ENCODE measurements at regions not wholly inside any gene's neighbourhood (a gene's known extent, or its start where the extent isn't known, plus 50 kb on each side); places are given as distances from the start of the nearest gene placed in this dataset.

GRCh38 chr2:215611609-215612386, 175.9 kb upstream of the FN1 start:
- Histone ChIP-seq H3K4me3 (ENCODE audit: low read length) (no peak overlapping the region), H3K9ac (ENCODE audit: low read length) (no peak overlapping the region), H3K27me3 (replicated peaks; ENCODE audit: control insufficient read depth, insufficient read depth, low read length) (no peaks in the 10 kb centered on the region), H3K9me3 (ENCODE audit: control insufficient read depth, low read length) (no peaks in the 10 kb centered on the region), H3K36me3 (ENCODE audit: control insufficient read depth, insufficient read depth, low read length, severe bottlenecking) (no peaks in the 10 kb centered on the region), H3K4me1 (ENCODE audit: control insufficient read depth, insufficient read depth, low read length) (peaks cover 18% of the 10 kb centered on the region)
- DNase-seq (ENCODE audit: low read depth): no peak

GRCh38 chr2:215609089-215610032, 173.5 kb upstream of the FN1 start:
- H3K9ac ChIP-seq (ENCODE audit: low read length): no peak overlapping the region
- H3K4me1 ChIP-seq (ENCODE audit: control insufficient read depth, insufficient read depth, low read length): peaks cover 18% of the 10 kb centered on the region
- DNase-seq (ENCODE audit: low read depth): peak; percentile 58
- H3K36me3 ChIP-seq (ENCODE audit: control insufficient read depth, insufficient read depth, low read length, severe bottlenecking): no peaks in the 10 kb centered on the region
- no peaks in the 10 kb centered on the region for H3K9me3 ChIP-seq (ENCODE audit: control insufficient read depth, low read length)
- H3K27me3 ChIP-seq (replicated peaks; ENCODE audit: control insufficient read depth, insufficient read depth, low read length): no peaks in the 10 kb centered on the region
- no peak overlapping the region for H3K4me3 ChIP-seq (ENCODE audit: low read length)

- H3K4me1 ChIP-seq (ENCODE audit: control insufficient read depth, insufficient read depth, low read length): peaks cover 11% of the 10 kb centered on the region
- H3K9ac ChIP-seq (ENCODE audit: low read length): peak overlapping the region; percentile 2
- no peaks in the 10 kb centered on the region for H3K27me3 ChIP-seq (replicated peaks; ENCODE audit: control insufficient read depth, insufficient read depth, low read length)
- no peaks in the 10 kb centered on the region for H3K36me3 ChIP-seq (ENCODE audit: control insufficient read depth, insufficient read depth, low read length, severe bottlenecking)
- DNase-seq (ENCODE audit: low read depth): peak; percentile 71
- no peaks in the 10 kb centered on the region for H3K9me3 ChIP-seq (ENCODE audit: control insufficient read depth, low read length)
- no peak overlapping the region for H3K4me3 ChIP-seq (ENCODE audit: low read length)
Observed at GRCh38 chr2:215607766-215608165, 171.9 kb upstream of the FN1 start.

GRCh38 chr2:215606219-215606618, 170.4 kb upstream of the FN1 start:
- Histone ChIP-seq H3K9ac (ENCODE audit: low read length) (no peak overlapping the region), H3K4me1 (ENCODE audit: control insufficient read depth, insufficient read depth, low read length) (peaks cover 21% of the 10 kb centered on the region), H3K9me3 (ENCODE audit: control insufficient read depth, low read length) (no peaks in the 10 kb centered on the region), H3K27me3 (replicated peaks; ENCODE audit: control insufficient read depth, insufficient read depth, low read length) (no peaks in the 10 kb centered on the region), H3K4me3 (ENCODE audit: low read length) (no peak overlapping the region), H3K36me3 (ENCODE audit: control insufficient read depth, insufficient read depth, low read length, severe bottlenecking) (no peaks in the 10 kb centered on the region)
- no peak for DNase-seq (ENCODE audit: low read depth)

- Histone ChIP-seq H3K9ac (ENCODE audit: low read length) (no peak overlapping the region), H3K9me3 (ENCODE audit: control insufficient read depth, low read length) (no peaks in the 10 kb centered on the region), H3K36me3 (ENCODE audit: control insufficient read depth, insufficient read depth, low read length, severe bottlenecking) (no peaks in the 10 kb centered on the region), H3K4me1 (ENCODE audit: control insufficient read depth, insufficient read depth, low read length) (peaks cover 21% of the 10 kb centered on the region), H3K27me3 (replicated peaks; ENCODE audit: control insufficient read depth, insufficient read depth, low read length) (no peaks in the 10 kb centered on the region), H3K4me3 (ENCODE audit: low read length) (no peak overlapping the region)
- no peak for DNase-seq (ENCODE audit: low read depth)
Observed at GRCh38 chr2:215605214-215605613, 169.3 kb upstream of the FN1 start.

- no peak for DNase-seq (ENCODE audit: low read depth)
- Histone ChIP-seq H3K4me3 (ENCODE audit: low read length) (no peak overlapping the region), H3K36me3 (ENCODE audit: control insufficient read depth, insufficient read depth, low read length, severe bottlenecking) (no peaks in the 10 kb centered on the region), H3K4me1 (ENCODE audit: control insufficient read depth, insufficient read depth, low read length) (peaks cover 21% of the 10 kb centered on the region), H3K9me3 (ENCODE audit: control insufficient read depth, low read length) (no peaks in the 10 kb centered on the region), H3K27me3 (replicated peaks; ENCODE audit: control insufficient read depth, insufficient read depth, low read length) (no peaks in the 10 kb centered on the region), H3K9ac (ENCODE audit: low read length) (no peak overlapping the region)
Observed at GRCh38 chr2:215604606-215605005, 168.7 kb upstream of the FN1 start.

- Histone ChIP-seq H3K9ac (ENCODE audit: low read length) (no peak overlapping the region), H3K27me3 (replicated peaks; ENCODE audit: control insufficient read depth, insufficient read depth, low read length) (no peaks in the 10 kb centered on the region), H3K9me3 (ENCODE audit: control insufficient read depth, low read length) (no peaks in the 10 kb centered on the region), H3K36me3 (ENCODE audit: control insufficient read depth, insufficient read depth, low read length, severe bottlenecking) (no peaks in the 10 kb centered on the region), H3K4me3 (ENCODE audit: low read length) (no peak overlapping the region), H3K4me1 (ENCODE audit: control insufficient read depth, insufficient read depth, low read length) (peaks cover 29% of the 10 kb centered on the region)
- no peak for DNase-seq (ENCODE audit: low read depth)
Observed at GRCh38 chr2:215603440-215603839, 167.6 kb upstream of the FN1 start.

- no peak overlapping the region for H3K9ac ChIP-seq (ENCODE audit: low read length)
- peaks cover 32% of the 10 kb centered on the region for H3K4me1 ChIP-seq (ENCODE audit: control insufficient read depth, insufficient read depth, low read length)
- no peaks in the 10 kb centered on the region for H3K27me3 ChIP-seq (replicated peaks; ENCODE audit: control insufficient read depth, insufficient read depth, low read length)
- DNase-seq (ENCODE audit: low read depth): no peak
- H3K9me3 ChIP-seq (ENCODE audit: control insufficient read depth, low read length): no peaks in the 10 kb centered on the region
- H3K36me3 ChIP-seq (ENCODE audit: control insufficient read depth, insufficient read depth, low read length, severe bottlenecking): no peaks in the 10 kb centered on the region
- no peak overlapping the region for H3K4me3 ChIP-seq (ENCODE audit: low read length)
Observed at GRCh38 chr2:215602997-215603396, 167.1 kb upstream of the FN1 start.

- H3K4me3 ChIP-seq (ENCODE audit: low read length): no peak overlapping the region
- no peaks in the 10 kb centered on the region for H3K27me3 ChIP-seq (replicated peaks; ENCODE audit: control insufficient read depth, insufficient read depth, low read length)
- peaks cover 26% of the 10 kb centered on the region for H3K4me1 ChIP-seq (ENCODE audit: control insufficient read depth, insufficient read depth, low read length)
- no peak for DNase-seq (ENCODE audit: low read depth)
- no peaks in the 10 kb centered on the region for H3K9me3 ChIP-seq (ENCODE audit: control insufficient read depth, low read length)
- peak overlapping the region; percentile 25 for H3K9ac ChIP-seq (ENCODE audit: low read length)
- no peaks in the 10 kb centered on the region for H3K36me3 ChIP-seq (ENCODE audit: control insufficient read depth, insufficient read depth, low read length, severe bottlenecking)
Observed at GRCh38 chr2:215601990-215602721, 166.3 kb upstream of the FN1 start.

- no peaks in the 10 kb centered on the region for H3K27me3 ChIP-seq (replicated peaks; ENCODE audit: control insufficient read depth, insufficient read depth, low read length)
- H3K4me1 ChIP-seq (ENCODE audit: control insufficient read depth, insufficient read depth, low read length): peaks cover 26% of the 10 kb centered on the region
- H3K9ac ChIP-seq (ENCODE audit: low read length): no peak overlapping the region
- H3K36me3 ChIP-seq (ENCODE audit: control insufficient read depth, insufficient read depth, low read length, severe bottlenecking): no peaks in the 10 kb centered on the region
- H3K4me3 ChIP-seq (ENCODE audit: low read length): no peak overlapping the region
- no peaks in the 10 kb centered on the region for H3K9me3 ChIP-seq (ENCODE audit: control insufficient read depth, low read length)
- DNase-seq (ENCODE audit: low read depth): no peak
Observed at GRCh38 chr2:215601526-215601925, 165.7 kb upstream of the FN1 start.
